GM19397 (cell line): ENCODE measurements at regions not wholly inside any gene's neighbourhood (a gene's known extent, or its start where the extent isn't known, plus 50 kb on each side); places are given as distances from the start of the nearest gene placed in this dataset.

ENCODE experiments used
- ATAC-seq: cut with Tn5 transposase; IDR thresholded peaks from one replicate; pipeline ENCODE4 v1.9.1; 2021; ENCODE audit warnings: mild to moderate bottlenecking, moderate library complexity; ENCODE audit not compliant: unreplicated experiment

DNA sequence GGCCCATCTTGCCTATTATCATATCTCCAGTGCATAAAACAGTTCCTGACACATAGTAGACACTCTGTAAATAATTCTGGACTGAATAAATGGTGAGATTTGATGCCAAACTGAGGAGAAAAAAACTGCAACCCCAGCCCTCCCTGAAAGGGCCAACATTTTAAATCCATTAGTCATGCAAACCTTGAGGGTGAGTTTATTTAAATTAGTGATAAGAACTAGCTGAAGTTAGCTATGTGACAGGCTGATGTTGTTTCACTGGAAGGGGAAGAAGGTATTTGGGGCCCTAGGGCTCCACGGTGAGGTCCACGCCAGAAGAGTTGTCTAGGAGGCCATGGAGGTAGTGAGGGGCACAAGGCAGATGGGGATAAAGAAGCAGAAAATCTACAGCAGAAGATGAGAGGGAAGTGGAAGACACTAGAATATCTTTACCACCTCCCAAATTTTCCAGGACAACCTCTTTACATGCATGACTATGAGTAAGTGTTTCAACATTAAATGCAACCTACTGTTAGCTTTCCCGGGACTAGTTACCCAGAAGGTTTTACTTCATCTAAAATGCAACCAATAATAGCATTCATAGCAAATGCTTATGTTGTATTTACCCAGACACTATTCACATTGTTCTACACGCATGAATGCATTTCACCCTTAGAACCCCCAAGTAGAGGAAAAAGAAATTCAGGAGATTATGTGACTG, 183.2 kb upstream of the LYZL1 start:
- no peak for ATAC-seq

DNA sequence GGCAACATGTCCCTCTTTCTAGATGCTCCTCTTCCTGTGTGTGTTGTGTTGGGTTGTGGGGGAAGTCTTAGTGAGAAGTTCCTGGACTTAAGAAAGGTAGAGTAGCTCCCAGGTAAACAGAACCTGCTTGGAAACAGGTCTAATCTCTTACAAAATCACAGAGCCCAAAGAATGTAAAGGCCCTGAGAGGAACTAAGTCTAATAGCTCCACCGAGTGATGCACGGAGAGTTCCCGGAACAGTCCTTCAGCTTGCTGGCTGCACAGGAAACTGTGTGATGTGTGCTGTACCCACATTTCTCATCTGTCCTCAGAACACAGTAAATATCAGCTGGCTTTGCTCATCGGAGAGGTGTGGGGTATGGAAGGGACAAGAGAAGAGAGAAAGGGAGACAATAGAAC, 182.6 kb upstream of the LYZL1 start:
- ATAC-seq, result no peak

DNA sequence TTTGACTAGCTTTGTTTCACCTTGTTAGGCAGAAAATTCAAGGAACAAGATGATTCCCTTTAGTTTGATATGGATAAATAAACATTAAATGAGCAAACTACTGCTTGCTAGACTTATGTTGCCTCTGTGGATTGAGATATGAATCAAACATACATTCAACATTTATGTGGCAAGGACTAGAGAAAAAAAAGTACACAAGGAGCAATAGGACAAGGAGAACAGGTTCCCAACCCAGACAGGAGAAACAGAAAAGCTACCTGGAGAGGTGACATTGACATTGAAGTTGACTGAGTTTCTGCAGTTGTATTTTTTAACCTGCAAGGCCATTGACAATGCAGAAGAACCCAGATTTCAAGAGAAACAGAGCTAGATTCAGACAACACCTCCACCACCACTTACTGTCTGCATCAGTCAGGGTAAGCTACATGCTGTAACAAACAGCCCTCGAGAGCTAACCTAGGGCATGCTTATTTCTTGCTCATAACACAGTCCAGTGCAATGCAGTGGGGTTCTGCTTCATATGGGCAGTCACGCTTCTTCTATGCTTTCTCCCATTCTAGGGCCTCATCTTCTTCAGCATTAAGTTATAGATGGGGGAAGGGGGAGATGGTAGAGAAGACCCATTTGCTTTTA, 180.9 kb upstream of the LYZL1 start:
- no peak for ATAC-seq

DNA sequence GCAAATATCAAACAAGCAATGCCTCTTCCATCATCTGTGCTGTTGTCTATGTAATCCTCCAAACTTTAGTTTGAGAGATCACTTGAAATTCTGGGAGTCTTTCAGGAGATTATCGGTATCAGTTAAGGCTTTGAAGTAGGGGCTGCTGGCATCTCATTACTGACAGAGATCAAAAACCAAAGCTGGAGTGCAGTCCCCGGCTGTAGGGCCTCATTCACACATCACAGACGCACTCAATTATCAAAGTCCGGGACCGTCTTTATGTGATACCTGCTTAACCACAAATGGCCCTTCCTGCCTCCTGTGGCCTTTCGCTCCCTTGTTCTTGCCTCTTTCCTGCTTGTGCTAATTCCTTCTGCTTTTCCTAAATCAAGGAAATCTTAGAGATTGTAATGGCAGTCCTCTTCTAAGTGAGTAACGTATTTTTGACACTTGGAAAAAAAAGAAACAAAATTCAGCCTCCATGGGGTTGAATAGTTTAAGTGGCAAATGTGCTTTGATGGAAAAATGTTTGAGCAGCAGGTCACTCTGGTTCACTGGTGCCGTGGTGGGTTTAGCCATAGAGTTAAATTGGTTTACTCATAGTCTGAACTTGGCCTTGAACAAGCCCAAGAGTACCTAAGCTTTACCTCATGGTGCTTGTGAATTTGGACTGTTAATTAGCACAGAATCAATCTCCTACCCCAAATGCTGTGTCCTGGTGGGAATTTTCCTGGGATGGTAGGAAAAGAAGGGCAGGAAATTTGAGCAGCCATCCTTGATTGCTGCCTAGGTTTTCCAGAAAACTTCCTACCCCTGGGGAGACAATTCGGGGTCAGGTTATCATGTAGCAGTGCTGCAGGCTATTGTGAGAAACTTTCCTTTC, 178.9 kb upstream of the LYZL1 start:
- ATAC-seq, result no peak

DNA sequence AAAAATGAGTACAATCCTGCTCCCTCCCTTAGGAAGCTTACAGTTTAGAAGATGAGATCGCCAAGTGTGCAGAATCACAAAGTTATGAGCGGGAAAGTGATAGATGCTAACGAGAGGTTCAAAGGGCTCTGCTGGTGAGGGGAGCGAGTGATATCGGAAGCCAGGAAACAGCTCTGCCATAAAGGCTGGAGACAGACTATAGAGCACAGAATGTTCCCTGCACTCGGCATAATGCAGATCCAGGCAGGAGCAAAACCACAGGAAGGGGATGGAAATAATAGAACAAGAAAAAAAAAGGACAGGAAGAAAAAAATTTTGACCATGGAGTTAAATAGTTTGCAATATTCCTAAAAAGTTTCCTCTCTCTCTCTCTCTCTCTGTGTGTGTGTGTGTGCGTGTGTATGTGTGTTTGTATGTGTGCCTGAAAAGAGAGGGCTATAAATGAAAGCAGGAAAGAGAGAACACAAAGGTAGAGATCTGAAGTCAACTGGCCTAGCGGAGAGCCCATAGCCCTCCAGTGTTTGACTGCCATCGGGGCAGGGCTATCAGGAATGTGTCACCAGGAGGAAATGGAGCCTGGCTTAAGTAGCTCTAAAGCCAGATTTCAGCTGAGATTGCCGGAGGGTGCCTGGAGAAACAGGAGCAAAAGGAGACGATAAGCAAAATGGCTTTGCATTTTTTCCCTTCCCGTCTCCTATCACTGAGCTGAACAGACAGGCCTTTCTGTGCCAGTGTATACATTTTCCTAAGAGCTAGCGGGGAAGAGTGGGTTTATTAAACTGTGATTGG, 175.8 kb upstream of the LYZL1 start:
- no peak for ATAC-seq

DNA sequence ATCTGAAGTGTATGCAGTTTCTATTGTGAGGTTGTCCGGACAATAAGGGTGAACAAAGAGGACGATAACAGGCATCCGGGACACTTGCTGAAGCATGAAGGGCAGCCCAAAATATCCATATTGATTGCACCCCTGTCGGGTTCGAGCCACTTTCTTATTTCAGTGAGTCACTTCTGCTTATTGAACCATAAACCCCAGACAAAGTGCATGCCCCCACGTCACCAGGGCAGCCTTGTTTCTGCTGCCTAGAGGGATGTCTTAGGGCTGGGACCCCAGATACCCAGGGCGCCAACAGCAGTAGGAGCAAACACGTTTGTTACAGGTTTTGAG, 175.3 kb upstream of the LYZL1 start:
- no peak for ATAC-seq

DNA sequence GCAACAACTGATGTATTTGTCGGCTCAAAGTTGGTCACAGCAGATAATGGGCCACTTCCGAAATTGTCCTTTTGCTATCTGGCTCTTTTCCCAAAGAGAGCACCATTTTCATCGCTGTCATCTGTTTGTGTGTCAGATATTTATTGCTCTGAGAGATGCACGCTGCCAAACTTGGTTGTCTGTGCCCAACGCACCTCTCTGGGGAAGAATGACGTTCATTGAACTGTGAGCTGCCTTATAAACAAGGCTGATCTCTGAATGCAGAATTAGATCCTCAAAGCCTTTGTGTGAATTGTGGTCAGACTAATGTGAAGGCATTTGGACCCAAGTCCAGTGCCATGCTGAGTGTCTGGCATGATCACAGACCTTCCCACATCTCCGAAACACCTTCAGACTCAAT, 174.7 kb upstream of the LYZL1 start:
- ATAC-seq, result no peak

DNA sequence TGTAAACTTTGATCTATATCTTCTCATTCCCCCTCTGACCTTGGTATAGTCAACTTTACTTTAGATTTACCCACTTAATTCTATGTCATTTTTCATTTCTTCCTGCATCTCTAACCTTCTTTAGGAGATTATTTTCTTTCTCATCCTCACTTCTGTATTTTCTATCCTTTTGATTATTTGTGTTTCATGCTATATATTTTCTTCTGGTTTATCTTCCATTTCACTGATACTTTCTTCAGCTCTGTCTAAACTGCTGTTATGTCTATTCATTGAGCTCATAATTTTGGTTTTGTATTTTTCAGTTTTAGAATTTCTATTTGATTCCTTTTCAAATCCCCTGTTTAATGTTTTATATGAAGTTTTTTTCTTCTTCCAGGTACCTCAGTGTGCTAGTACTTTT, 171.1 kb upstream of the LYZL1 start:
- ATAC-seq, result no peak

DNA sequence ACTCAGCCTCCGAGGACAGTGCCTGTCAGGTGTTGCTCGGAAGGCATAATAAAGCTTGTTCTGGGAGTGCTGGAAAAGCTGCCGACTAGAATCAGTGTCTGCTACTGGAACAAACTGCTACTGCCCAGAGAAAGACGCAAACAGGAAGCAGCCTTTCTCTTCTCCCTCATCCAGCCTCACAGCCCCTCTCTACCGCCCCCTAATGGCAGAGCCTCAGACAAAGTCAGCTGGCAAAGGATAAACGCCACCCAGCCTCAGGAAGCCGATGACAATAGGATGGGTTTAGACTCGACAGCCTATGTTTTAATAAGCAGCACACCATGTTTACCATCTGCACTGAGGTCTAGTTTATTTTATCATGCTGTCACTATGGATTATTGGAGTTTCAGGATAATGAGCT, 169.5 kb upstream of the LYZL1 start:
- ATAC-seq, result no peak

DNA sequence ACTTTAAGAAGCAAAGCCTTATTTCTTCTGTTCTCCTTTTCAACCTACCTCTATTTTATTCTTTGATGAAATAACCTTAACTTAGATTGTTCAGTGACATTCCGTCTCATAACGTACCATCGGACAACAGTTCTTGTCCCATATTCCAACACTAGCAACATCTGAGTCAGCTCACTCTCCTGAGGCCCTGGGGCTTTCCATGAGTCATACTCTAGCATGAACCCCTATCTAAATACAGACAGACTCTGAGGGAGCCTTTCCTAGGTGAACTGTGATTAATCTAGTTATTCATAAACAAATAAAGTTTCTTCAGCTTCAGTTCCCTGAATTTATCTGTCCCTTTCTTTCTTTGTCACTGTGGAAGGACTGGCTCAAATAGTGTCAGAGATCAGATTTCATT, 168.7 kb upstream of the LYZL1 start:
- ATAC-seq, result no peak

DNA sequence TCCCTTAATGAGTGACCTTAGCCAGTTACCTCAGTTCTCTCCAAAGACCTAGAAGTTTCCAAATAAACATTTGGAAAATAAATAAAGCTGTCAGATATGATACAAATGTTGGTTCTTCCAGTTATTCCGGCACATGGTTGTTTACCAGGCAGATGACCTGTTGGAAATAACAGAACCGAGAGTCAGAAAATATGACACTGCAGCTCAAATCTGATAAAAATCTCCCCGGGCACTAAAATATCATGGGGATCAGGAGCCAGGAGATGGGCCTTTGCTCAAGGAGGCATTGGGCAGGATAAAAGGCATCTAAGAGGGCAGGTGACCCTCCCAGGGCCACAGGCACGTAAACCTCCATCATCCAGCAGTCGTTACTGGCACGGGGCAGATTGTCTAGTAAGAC, 164.0 kb upstream of the LYZL1 start:
- no peak for ATAC-seq

DNA sequence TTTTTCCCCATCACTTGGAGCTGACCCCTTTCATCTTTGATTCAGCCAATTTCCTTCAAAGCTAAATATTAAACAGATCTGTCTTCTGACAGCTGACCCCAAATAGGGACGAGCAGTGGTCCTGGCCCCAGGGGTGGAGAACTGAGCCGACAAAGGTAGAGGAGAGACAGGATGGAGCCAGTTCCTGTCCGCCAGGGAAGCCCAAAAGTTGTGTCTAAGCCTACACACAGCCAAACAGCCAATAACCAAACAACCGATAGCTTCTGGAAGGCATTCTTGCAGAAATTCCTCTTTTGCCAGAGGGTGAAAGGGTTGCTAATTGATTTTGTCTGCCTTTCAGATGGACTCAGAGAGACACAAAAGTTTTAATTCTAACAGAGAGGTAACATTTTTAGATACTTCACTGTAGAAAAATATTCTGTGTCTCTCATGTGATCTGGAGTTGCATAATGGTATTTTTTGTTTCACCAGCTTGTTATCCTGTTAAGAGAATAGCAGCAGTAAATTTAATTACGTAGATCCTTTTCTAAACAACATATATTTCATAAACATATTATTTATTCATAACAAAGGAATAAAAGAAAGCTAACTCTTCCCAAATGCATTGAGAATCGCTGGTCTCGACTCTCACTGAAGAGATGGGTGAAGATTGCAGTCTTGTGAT, 161.7 kb upstream of the LYZL1 start:
- no peak for ATAC-seq

DNA sequence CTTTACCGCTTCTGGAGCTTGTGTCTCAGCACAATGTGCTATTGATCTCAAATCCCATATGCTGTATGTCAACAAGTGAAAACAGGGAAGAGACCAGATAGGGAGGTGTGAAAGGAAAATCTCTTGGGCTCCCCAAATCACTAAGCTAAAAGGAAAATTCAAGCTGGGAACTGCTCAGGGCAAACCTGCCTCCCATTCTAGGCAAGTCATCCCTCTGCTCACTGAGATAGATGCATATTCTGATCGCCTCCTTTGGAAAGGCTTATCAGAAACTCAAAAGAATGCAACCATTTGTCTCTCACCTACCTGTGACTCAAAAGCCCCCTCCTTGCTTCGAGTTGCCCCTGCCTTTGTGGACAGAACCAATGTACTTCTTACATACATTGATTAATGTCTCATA, 161.1 kb upstream of the LYZL1 start:
- ATAC-seq, result no peak

DNA sequence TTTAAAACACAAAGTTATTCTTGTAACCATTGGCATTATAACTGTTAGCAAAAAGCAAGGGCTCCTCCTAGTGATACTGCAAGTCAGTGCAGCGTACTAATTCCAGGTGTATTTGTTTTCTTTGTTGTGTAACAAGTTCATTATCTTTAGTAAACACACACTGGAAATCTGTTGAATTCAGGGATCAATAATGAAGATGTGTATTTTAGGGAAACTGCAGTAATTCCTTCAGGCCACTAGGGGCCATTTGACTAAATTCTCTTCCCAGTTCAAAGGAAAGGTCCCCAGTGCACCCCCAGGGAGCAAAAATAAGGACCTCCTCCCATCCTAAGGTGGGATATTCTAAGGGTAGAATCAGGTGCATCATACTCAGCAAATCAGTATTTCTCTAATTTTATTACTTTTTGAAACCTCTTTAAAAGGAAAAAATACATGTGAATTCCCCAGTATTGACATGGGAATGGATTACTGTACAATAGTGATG, 158.6 kb upstream of the LYZL1 start:
- no peak for ATAC-seq

DNA sequence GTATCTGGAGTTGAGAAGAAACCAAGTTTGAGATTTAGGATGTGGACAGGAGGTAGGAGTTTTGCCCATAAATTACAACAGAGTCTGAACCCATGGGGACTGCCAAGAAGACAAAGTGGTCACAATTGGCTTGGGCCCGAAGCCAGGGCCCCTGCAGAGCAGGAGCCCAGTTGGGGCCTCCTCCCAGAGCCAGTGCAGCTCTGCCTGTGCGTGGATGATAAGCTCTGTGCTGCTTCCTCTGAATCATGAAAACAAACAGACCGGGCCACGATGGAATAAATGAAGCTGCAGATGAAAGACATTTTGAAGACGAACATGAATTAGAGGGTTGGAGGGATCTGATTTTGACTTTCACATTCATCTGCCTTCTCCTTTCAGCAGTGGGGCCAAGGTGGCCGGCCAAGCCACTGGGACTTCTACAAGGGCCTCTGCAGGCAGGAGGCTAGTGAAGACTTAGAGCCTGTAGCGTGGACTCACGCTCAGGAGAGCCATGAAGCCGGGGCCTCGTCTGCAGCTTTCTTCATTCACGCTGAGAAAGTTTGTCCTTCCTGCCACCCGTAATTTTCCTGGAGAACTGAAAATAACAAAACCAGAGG, 156.8 kb upstream of the LYZL1 start:
- no peak for ATAC-seq

DNA sequence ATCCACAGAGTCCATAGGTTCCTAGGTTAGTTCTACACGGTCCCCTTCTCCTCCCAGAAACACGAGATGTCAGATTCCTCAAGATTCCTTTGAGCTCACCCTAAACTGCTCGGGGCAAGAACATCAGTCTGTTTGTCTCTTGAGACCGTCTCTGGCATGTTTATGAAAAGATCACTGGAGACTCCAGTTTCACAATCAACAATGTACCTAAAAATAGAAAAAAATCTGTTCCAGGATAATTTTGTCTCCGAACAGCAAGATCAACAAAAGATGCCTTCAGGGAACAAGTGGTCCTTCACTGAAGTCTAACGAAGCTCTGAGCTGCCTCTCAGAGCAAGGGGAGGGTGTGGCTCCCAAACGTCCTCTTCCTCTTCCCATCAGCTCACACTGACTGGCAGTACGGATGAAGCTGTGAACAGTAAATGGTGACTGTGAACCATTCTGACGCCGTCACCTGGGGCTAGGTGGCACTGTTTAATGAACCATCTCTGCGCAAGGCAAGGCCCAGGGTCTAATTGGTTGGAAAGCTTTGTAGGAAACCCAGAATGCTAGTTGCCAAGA, 156.2 kb upstream of the LYZL1 start:
- ATAC-seq, result no peak

DNA sequence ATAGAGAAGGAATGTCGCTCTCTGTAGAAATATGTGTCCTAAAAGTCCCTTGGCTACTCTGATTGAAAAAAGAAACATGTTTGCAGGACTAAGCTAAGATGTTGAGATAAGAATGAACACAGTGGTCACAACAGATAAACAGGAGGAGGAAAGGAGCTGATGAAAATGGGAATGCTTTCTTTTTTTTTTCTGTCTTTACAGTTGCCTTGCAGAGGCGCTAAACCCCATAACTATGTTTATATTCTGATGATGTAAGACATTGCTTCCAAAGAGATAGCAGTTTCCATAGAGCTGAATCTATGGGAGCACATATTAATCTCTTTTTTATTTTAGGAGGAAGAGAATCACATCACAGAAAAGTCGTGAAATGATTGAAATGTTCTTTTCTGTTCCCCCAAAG, 153.5 kb upstream of the LYZL1 start:
- no peak for ATAC-seq

DNA sequence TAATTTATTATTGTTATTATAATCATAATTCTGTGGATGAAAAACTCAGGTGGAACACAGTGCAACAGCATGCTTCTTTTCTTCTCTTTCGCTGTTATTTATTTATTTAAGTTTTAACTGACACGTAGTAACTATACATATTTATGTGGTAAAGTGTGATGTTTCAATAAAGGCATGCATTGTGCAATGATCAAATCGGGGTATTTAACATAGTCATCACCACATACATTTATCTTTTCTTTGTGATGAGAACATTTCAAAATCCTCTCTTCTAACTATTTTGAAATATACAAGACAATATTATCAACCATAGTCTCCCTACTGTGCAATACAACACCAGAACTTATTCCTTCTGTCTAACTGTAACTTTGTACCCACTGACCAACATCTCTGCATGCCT, 152.5 kb upstream of the LYZL1 start:
- ATAC-seq, result no peak

DNA sequence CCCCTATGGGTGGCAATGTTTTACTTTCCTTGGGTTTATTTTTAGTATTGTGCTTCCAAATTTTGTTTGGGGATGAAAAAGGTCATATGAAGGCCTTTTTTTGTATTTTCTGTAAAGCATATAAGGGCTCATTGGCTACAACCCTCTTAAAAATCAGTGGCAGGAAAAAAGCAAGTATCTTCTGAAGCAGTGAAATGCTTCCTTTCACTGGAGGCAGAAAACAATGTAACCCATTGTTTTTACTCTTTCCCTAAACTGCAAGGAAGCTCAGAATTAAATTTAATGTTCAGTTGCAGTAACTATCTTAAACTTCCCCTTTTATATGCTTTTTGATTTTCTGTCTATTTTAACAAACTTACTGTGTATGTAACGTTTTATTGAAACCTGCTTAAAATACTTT, 148.7 kb upstream of the LYZL1 start:
- ATAC-seq, result no peak

DNA sequence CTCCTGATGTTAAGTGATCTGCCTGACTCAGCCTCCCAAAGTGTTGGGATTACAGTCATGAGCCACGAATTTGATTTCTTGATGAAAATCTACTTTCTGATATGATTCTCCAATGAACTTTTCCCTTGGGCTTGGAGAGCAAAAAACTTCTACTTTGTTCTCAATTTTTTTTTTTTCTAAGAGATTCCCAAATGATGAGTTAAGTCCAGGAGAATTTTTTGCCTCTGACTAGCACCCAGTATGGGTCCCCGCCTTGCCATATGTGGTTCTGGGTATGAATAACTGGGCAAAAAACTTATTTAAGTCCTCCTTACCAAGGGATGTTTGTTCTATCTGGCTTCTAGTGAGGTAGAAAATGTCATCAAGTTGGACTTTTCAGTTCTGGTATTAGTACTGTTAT, 147.9 kb upstream of the LYZL1 start:
- ATAC-seq, result no peak
